Ammon's horn (tissue), 1 donor: ENCODE measurements at regions not wholly inside any gene's neighbourhood (a gene's known extent, or its start where the extent isn't known, plus 50 kb on each side); places are given as distances from the start of the nearest gene placed in this dataset.
A peak's percentile ranks its signal among the peaks of the same experiment; 100 is the strongest.
"Not testable (repeated sequence)": the region's sequence is repeated elsewhere in the genome, so short reads cannot be mapped to it uniquely, and the experiment has no call there.

ENCODE experiments used
- DNase-seq: peaks from one replicate; pipeline ENCODE4 v3.0.0-alpha.2; 2016; ENCODE audit warnings: low spot score

DNA sequence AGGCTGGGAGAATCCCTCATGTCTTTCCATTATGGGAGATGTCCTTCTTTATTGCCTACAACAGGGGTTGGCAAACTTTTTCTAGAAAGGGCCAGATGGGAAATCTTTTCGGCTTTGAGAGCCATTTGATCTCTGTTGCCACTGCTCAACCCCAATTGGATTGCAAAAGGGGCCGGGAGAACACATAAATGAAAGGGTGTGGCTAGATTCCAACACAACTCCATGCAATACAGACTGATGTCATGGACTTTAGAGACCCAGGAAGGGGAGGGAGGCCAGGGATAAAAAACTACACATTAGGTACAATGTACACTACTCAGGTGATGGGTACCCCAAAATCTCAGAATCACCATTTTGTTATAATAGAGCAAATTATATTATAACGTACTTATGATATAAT is 97.6 kb upstream of the SIM2 start:
- no peak for DNase-seq

DNA sequence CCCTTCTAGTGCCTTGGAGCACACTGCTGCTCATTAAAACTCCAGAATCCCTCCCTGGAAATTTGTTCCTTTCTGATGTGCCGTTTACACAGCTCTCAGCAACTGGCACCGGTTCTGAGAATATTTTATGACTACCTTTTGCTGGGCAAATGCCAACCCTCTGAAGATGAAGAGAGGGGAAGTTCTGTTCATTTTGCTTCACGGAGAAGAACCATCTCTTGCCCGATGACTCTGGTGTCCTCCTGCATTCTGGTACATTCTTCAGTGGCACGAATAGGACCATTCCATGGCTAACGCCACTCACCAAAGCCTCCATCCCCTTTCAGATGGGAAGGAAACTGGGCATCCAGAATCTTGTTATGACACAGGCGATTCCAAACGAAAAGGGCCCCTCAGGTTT is 96.2 kb upstream of the SIM2 start:
- no peak for DNase-seq

DNA sequence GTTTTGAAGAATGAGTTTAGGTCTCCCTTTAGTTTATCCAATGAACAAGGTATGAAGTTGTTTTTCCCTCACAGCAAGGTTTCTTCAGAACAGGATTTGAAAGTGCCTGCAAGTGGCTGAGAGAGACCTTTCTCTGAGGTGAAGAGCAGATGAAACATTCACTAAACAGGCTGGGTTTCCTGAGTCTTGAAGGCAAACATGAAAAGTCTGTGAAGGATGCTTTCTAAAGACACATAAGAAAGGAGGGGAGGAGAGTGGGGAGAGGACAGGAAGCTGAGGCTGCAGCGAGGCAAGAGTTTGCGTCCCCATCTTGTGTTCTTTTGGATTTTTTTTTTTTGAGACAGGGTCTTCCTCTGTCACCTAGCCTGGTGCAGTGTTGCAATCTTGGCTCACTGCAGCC is 95.7 kb upstream of the SIM2 start:
- DNase-seq, result no peak

DNA sequence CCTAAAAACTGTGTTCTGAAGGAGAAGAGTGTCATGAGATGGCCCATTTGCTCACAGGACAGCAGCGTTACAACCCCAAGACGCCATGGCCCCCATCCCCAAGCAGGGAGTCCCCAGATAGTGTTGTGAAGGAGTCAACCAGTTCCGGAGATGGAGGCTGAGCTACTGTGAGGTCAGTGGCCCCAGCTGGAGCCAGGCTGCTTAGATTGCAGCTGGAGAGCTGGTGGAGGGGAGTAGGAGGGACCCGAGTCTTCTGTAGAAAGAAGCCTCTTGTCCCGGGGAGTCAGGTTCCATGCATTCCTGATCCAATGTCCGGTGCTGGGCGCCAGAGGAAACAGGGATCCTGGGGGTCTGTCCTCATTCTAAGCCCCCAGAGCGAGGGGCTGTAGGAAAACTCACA is 93.5 kb upstream of the SIM2 start:
- DNase-seq, result no peak

DNA sequence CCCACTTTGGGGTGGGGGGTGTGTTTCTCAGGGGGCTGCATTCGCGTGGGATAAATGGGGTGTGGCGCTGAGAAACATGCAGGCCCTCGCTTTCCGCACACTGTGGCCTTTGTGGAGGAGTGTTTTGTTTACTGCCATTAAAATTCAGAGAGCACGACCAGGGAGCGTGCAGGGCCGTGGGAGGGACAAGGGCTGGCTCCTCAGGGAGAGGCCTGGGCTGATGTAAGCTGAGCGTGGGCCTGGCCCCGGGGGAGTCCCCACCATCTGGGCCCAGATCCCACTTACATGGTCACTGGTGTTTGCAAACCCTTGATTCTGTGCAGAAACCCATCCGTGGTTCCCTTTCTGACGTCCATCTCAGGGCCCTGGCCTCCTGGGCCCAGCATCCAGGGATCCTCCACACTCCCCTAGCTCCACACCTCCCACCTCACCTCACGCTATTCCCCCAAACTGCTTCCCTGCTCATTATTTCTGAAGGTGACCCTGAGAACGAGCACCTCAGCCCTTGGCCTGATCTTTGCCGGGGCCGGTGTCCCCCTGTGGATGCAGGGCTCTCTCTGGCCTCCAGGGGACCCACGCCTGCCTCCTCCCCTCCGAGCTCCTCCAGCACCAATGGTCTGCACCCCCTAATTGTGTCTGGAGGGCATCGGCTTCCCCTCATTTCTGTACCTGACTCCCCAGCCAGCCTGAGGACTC is 92.5 kb upstream of the SIM2 start:
- DNase-seq, result peak; percentile 29

DNA sequence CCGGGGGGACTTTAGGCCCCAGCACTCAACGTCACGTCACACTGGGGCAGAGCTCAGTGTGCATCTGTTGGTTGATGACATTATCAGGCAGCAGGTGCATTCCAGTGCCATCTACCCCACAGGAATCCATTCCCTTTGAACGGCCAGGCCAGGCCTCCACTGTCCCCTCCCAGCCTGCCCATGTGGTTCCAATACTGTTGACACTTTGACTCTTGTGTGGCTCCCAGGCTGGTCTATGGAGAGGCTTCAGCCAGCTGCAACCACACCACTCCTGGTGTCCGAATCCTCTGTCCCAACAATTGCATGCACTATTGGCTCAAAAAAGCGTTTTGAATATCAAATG is 92.0 kb upstream of the SIM2 start:
- no peak for DNase-seq

DNA sequence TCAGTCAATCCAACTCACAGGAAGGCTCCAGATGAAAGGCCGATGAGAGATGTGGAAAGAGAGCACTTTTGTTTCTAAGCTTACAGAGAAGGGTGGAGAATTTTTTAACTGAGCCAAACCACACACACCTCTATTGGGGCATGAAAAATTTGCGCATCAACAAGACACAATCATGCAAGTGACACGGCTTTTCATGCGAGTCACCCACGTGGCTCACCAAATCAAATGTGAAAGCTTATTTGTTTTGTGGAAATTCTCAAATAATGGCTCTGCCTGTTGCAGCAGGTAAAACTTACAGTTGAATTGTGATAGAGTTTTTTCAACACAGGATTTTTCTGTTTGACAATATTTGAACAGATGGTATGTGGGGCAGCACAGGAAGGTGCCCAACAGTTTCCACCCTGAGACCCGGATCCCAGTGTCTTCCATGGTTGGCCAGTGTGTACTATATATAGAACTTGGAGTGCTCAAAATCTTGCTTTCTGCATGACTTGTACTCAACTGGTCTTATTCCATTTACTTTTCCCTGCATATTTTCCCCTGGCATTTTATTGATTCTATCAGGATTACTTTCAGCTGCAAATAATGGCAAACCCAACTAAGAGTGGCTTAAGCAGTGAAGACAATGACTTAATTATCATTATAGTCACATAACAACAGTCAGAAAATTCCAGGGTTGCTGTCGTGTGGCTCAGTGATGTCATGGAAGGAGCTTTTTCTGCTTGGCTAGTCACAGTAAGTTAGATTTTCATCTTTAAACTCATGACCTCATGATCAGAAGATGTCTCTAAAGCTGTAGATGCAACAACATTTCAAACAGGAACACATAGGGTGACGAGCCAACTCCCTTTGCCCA is 90.6 kb upstream of the SIM2 start:
- no peak for DNase-seq

DNA sequence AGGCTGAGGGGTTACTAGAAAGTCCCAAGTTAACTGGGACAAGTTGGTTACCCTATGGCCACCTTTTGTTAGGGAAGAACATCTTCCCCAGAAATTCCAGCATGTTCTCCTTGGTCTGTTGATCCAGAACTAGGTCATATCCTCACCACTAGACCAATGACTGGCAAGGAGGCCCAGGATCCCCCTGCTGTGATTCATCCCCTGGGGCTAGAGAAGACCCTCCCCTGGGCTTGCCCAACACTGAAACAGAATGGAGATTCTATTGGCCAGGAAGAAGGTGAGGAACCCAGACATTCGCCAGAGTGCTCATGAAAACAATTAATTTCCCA is 90.1 kb upstream of the SIM2 start:
- no peak for DNase-seq

DNA sequence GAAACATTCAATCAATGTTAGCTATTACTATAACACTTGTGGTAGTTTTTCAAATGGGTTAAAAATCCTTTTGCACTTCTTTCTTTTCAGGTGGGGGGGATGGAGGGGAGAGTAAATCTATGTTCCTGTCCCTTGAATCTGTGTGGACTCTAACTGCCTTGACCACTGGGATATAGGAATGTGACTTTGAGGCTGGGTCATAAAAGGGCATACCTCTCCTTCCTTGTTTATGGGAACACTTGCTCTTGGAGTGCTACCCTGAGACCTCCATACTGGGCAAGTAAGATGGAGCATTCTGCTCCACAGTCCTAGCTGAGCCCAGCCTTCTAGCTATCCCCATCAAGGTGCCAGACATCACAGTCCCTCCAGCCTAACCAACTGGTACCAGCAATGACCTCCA is 89.3 kb upstream of the SIM2 start:
- DNase-seq, result no peak

DNA sequence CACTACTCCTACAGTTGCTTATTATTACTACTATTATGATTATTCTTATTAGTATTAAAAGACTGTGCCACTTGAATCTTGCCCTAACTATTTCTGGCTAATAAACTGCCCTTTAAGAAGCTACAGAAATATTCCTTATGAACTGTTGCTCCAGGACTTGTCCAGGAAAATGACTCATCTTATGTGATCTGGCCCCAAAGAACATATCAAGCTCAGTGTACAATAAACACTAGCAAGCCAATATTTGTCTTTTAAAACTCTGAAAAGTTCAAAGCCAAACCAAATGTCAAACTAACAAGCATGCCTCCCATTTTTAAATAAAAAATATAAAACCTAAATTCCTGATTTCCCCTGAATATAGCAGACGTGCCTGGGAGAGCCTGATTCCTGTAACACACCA is 88.7 kb upstream of the SIM2 start:
- no peak for DNase-seq

DNA sequence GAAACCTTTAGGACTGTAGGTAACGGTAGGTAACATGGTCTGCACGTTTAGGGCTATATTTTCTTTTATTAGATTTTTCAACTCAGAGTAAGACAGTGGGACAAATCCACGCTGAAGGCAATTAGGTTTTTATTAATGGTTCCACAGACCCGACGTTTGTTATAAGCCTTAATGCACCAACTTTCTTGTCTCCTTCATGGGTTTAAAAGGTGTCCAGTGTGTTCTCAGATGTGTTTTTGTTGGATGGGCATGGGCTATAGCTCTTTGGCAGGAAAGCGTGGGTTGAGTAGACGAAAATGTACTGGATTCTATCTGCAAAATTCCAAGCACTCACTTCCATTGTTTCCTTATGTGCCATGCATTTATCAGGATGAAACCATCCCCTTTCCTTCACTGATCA is 88.0 kb upstream of the SIM2 start:
- DNase-seq, result no peak

DNA sequence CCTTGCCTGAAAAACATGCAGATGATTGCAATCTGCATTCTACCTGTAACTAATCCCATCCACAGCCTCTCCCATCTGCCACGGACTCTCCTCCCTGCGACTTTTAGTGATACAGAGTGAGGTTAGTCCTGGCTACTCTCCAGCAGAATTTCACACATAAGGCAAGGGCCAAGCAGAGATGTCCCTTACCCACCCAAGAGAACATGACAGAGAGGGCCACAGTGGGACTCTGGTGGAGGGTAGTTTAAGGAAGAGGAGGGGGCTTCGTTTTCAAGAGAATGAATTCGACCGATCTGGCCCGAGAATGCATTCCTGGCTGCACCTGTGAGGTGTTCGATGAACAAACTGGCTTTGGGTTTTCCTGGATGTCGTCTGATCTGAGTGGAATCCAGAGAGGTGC is 87.5 kb upstream of the SIM2 start:
- DNase-seq, result no peak

DNA sequence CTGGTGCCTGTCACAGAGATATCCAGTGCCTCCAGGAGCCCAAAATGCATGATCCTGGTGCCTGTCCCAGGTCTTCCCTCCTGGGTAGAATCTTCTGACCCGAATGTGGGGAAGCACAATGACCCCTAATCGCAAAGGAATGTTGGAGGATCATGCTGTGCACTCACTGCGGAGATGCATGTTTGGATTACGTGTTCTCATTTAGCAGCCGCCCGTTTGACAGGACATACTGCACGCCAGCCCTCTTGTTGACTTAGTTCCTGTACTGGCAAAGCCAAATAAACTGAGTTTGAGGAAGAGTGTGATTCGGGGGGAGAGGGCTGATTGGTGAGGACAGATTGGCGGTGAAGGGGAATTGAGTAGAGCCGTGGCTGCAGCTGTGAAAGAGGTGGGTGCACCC is 85.9 kb upstream of the SIM2 start:
- no peak for DNase-seq

DNA sequence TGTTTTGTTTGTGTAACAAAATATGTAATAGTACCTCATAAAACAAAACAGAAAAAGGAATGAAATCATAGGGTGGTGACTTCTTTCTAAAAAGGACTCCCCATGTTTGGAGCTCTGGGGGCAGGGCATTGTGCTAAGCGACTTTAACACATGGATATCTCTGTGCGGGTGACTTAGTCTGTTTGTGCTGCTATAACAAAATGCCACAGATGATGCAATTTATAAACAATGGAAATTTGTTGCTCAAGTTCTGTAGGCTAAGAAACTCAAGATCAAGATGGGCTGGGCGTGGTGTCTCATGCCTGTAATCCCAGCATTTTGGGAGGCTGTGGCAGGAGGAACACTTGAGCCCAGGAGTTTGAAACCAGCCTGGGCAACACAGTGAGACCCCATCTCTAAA is 85.4 kb upstream of the SIM2 start:
- no peak for DNase-seq

DNA sequence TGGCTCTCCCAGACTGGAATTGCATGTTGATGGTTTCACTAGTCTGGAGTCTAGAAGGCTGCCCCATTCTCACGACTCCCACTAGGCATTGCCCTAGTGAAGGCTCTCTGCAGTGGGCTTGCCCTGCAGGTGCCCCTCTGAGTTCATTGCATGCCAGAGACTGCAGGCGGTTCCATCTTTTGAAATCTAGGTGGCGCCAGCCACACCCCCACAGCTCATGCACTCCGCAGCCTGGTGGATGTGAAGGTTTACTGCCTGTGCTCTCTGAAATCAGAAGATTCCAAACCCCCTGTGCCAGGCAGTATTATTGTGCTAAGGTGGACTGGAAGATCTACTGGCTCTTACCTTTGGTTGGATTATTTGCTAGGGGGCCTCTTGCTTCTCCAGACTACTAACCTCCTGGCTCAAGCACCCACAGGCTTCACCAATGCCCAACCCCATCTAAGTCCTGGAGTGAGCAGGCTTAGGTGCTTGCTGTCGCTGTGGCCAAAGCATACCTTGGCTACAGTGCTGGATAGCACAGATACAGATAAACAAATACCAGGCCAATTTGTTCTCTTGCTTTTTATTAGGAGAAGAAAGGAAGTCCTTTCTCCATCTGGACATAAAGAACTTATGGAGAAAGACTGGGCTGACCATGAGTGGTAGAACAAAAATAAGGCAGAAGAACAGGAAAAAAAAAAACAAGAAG is 83.5 kb upstream of the SIM2 start:
- no peak for DNase-seq

DNA sequence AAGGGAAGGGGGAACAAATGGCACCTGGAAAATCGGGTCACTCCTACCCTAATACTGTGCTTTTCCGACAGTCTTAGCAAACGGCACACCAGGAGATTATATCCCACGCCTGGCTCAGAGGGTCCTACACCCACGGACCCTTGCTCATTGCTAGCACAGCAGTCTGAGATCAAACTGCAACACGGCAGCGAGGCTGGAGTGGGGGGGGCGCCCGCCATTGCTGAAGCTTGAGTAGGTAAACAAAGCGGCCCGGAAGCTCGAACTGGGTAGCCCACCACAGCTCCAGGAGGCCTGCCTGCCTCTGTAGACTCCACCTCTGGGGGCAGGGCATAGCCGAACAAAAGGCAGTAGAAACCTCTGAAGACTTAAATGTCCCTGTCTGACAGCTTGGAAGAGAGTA is 82.1 kb upstream of the SIM2 start:
- DNase-seq, result not testable (repeated sequence)

DNA sequence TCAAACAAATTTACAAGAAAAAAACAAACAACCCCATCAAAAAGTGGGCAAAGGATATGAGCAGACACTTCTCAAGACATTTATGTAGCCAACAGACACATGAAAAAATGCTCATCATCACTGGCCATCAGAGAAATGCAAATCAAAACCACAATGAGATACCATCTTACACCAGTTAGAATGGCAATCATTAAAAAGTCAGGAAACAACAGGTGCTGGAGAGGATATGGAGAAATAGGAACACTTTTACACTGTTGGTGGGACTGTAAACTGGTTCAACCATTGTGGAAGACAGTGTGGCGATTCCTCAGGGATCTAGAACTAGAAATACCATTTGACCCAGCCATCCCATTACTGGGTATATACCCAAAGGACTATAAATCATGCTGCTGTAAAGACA is 77.1 kb upstream of the SIM2 start:
- DNase-seq, result not testable (repeated sequence)

DNA sequence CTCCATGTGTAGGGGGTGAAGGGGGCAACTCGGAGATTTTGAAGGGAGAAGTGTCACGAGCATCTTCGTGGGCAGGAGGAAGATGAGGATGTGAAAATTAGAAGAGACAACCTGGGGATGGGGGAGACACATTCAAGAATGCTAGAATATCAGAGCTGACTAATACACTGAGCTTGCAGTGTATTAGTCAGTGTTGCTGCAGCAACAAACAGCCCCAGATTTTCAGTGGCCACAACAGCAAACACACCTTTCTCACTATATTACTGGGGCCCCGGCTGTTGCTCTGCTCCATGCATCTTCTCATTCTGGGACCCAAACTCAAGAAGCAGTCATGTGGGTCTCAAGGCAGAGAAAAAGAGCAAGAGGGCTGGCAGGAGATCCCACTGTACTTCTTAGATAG is 74.8 kb upstream of the SIM2 start:
- no peak for DNase-seq

DNA sequence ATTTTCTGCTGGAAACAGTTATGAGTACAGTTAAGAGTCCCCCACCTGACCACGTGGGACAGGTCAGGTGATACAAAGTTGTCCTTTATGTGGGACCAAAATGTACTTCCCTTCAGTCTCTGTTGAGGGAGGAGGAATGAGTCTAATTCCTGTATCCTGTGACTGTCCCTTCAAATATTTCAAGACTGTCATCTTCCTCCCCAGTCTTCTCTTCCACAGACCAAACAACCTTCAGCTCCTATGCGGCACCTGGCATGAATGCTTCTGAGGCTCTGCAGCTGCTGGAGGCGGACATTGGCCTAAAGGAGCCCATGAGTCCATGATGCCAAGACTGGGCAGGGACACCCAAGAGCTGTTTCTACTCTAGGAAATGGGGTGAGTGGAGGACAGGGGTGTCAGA is 72.1 kb upstream of the SIM2 start:
- no peak for DNase-seq

DNA sequence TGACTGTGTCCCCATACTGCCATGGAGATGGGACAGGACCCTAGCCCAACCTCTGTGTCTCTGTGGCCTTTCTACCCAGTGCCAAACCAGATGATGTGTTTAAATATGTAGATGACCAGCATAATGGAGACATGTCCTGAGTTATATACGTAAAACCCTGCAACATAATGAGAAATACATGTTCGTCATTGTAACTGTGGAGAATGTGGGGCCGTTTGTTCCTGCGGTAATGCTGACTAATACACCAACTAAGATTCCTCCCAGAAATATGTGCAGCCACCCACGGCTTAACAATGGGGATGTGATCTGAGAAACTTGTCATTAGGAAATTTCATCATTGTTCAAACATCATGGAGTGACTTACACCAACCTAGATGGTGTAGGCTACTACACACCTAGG is 71.7 kb upstream of the SIM2 start:
- no peak for DNase-seq

DNA sequence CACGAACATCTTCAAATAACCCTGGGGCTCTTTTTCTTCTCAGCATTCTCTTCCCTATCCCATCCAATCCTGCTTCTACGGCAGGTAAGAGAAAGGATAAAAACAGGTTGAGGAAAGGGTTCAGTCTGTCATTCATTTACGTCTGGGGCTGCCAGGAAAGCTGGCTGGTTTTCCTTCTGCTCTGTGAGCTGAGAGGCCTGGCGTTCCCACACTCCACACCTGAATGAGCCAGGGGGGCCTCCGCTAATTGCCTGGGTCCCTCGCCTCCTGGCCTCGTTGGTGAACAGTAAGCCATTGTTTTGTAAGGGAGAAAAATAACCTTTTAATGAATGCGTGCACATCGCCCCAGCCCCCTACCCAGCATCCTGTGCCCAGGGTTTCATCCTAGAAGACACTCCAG is 70.8 kb upstream of the SIM2 start:
- DNase-seq, result no peak

DNA sequence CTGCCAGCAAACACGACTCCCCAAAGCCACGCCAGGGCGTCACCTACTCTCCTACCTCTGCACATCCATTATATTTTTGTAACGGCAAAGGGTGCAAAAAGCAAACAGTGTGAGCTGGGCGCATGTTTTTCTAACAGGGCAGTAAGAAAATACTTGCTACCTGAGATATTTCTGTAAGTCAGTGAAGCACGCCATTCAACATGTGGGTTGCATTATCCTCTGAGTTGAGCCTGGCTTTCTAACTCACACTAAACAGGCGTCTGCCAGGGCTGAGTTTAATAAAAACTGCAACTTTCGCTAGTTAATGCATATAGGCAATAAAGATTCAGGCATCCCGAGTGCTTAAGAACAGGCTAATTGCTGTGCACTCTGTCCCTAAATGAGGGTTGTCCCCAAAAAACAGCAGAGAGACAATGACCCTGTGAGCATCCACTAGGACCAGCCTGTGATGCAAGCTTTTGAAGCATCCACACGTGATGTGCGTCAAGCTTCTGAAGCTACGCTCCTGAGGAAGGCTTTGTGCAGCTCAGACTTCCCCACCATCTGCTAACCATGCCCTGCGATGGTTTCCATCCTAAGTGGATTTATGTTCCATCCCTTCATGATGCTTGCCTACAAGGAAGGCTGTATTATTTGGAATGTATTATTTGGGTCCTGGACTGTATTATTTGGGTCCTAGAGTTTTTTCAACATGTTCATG is 70.0 kb upstream of the SIM2 start:
- DNase-seq, result no peak
